HUES48 (cell line): ENCODE measurements at regions not wholly inside any gene's neighbourhood (a gene's known extent, or its start where the extent isn't known, plus 50 kb on each side); places are given as distances from the start of the nearest gene placed in this dataset.

Source experiments
- H3K27ac ChIP-seq: one replicate; pipeline ENCODE4 v1.7.0; 2013; ENCODE audit warnings: low read depth, low read length, inconsistent platforms
- H3K27me3 ChIP-seq: 2 replicates; pipeline ENCODE4 v1.6.1; 2013; ENCODE audit warnings: mild to moderate bottlenecking, low read length; ENCODE audit not compliant: control insufficient read depth, insufficient read depth
- H3K36me3 ChIP-seq: 2 replicates; pipeline ENCODE4 v1.6.1; 2013; ENCODE audit warnings: low read length; ENCODE audit not compliant: control insufficient read depth, insufficient read depth
- H3K4me1 ChIP-seq: 2 replicates; pipeline ENCODE4 v1.6.1; 2013; ENCODE audit warnings: mild to moderate bottlenecking, low read length; ENCODE audit not compliant: control insufficient read depth, insufficient read depth
- H3K4me3 ChIP-seq: 2 replicates; pipeline ENCODE4 v1.5.1; 2013; ENCODE audit warnings: mild to moderate bottlenecking, low read depth, low read length
- H3K9ac ChIP-seq: 2 replicates; pipeline ENCODE4 v1.6.1; 2013; ENCODE audit warnings: mild to moderate bottlenecking, low read depth, low read length, moderate library complexity
- H3K9me3 ChIP-seq: 2 replicates; pipeline ENCODE4 v1.6.1; 2013; ENCODE audit warnings: low read length; ENCODE audit not compliant: control insufficient read depth, insufficient read depth

DNA sequence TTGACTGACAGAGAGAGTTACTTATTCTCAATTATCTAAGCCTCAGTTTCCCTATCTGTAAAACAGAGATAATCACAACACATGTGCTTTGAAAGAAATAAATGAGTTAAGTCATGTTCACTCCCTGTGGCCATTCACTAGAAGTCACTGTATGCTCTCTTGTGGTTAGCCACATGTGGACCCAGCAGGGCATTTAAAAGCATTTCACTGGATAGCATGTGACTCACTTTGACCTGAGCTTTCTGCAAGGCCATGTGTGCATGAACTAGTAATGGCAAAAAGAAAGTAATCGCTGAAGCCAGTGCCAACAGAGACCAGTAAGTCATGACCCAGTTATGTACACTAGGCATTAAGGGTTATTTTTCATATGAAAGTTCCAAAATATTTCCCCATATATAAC, 557.0 kb upstream of the IGFBP3 start:
- H3K4me3 ChIP-seq = no peak overlapping the region
- no peaks in the 10 kb centered on the region for H3K27me3 ChIP-seq
- no peak overlapping the region for H3K9ac ChIP-seq
- no peak overlapping the region for H3K27ac ChIP-seq
- H3K36me3 ChIP-seq = no peaks in the 10 kb centered on the region
- no peaks in the 10 kb centered on the region for H3K4me1 ChIP-seq
- peaks cover 24% of the 10 kb centered on the region for H3K9me3 ChIP-seq

GRCh38 chr7:46468753-46469356, 547.8 kb upstream of the IGFBP3 start:
- Histone ChIP-seq H3K9me3 (peaks cover 86% of the 10 kb centered on the region), H3K27me3 (no peaks in the 10 kb centered on the region), H3K4me3 (no peak overlapping the region), H3K9ac (no peak overlapping the region), H3K27ac (no peak overlapping the region), H3K4me1 (no peaks in the 10 kb centered on the region), H3K36me3 (no peaks in the 10 kb centered on the region)

- Histone ChIP-seq H3K36me3 (no peaks in the 10 kb centered on the region), H3K27me3 (no peaks in the 10 kb centered on the region), H3K9ac (no peak overlapping the region), H3K27ac (no peak overlapping the region), H3K4me1 (no peaks in the 10 kb centered on the region), H3K4me3 (no peak overlapping the region), H3K9me3 (peaks cover 71% of the 10 kb centered on the region)
These were observed 542.1 kb upstream of the IGFBP3 start for GRCh38 chr7:46463170-46463569.

GRCh38 chr7:46461334-46461777, 540.3 kb upstream of the IGFBP3 start:
- H3K4me1 ChIP-seq = no peaks in the 10 kb centered on the region
- H3K36me3 ChIP-seq = no peaks in the 10 kb centered on the region
- no peak overlapping the region; the same call in 1 of the 2 replicates for H3K4me3 ChIP-seq
- H3K27me3 ChIP-seq = no peaks in the 10 kb centered on the region
- no peak overlapping the region for H3K9ac ChIP-seq
- H3K27ac ChIP-seq = no peak overlapping the region
- peaks cover 52% of the 10 kb centered on the region for H3K9me3 ChIP-seq

- Histone ChIP-seq H3K27ac (no peak overlapping the region), H3K27me3 (no peaks in the 10 kb centered on the region), H3K9ac (no peak overlapping the region), H3K9me3 (peaks cover 45% of the 10 kb centered on the region), H3K4me3 (no peak overlapping the region), H3K4me1 (no peaks in the 10 kb centered on the region), H3K36me3 (no peaks in the 10 kb centered on the region)
These were observed 538.9 kb upstream of the IGFBP3 start for GRCh38 chr7:46459942-46460341.

GRCh38 chr7:46454816-46455215, 533.7 kb upstream of the IGFBP3 start:
- H3K27ac ChIP-seq = no peak overlapping the region
- H3K4me1 ChIP-seq = no peaks in the 10 kb centered on the region
- no peaks in the 10 kb centered on the region for H3K36me3 ChIP-seq
- peaks cover 13% of the 10 kb centered on the region for H3K9me3 ChIP-seq
- H3K9ac ChIP-seq = no peak overlapping the region
- no peaks in the 10 kb centered on the region for H3K27me3 ChIP-seq
- H3K4me3 ChIP-seq = no peak overlapping the region

DNA sequence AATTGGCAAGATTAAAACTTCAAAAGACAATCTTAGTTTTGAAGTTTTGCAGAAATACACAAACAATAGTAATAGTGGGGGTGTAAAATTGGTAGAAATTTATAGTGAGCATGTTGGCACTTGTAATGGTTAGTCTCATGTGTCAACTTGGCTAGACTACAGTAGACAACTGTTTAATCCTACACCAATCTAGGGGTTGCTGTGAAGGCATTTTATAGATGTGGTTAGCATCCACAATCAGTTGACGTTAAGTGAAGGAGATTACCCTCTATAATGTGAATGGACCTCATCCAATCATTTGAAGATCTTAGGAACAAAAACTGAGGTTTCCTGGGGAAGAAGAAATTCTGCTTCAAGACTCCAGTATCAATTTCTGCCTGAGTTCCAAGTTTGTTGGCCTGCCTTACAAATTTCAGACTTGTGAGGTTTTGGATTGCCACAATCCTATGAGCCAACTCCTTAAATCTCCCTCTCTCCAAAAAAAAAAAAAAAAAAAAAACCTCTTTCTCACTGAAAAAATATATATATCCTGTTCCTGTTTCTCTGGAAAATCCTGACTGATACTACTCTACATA, 531.6 kb upstream of the IGFBP3 start:
- H3K9ac ChIP-seq = no peak overlapping the region
- H3K36me3 ChIP-seq = no peaks in the 10 kb centered on the region
- H3K9me3 ChIP-seq = peaks cover 7% of the 10 kb centered on the region; the same call in 1 of the 2 replicates
- no peak overlapping the region for H3K4me3 ChIP-seq
- no peaks in the 10 kb centered on the region for H3K27me3 ChIP-seq
- no peak overlapping the region for H3K27ac ChIP-seq
- no peaks in the 10 kb centered on the region for H3K4me1 ChIP-seq

- H3K4me1 ChIP-seq = no peaks in the 10 kb centered on the region
- no peaks in the 10 kb centered on the region for H3K36me3 ChIP-seq
- no peak overlapping the region for H3K9ac ChIP-seq
- peaks cover 7% of the 10 kb centered on the region; the same call in 1 of the 2 replicates for H3K9me3 ChIP-seq
- no peak overlapping the region for H3K4me3 ChIP-seq
- no peaks in the 10 kb centered on the region for H3K27me3 ChIP-seq
- no peak overlapping the region for H3K27ac ChIP-seq
These were observed 530.8 kb upstream of the IGFBP3 start for GRCh38 chr7:46451846-46452245.

GRCh38 chr7:46450886-46451285, 529.8 kb upstream of the IGFBP3 start:
- no peak overlapping the region for H3K4me3 ChIP-seq
- H3K9me3 ChIP-seq = peaks cover 2% of the 10 kb centered on the region; the same call in 1 of the 2 replicates
- H3K9ac ChIP-seq = no peak overlapping the region
- no peaks in the 10 kb centered on the region for H3K4me1 ChIP-seq
- no peaks in the 10 kb centered on the region for H3K36me3 ChIP-seq
- H3K27me3 ChIP-seq = no peaks in the 10 kb centered on the region
- no peak overlapping the region for H3K27ac ChIP-seq

DNA sequence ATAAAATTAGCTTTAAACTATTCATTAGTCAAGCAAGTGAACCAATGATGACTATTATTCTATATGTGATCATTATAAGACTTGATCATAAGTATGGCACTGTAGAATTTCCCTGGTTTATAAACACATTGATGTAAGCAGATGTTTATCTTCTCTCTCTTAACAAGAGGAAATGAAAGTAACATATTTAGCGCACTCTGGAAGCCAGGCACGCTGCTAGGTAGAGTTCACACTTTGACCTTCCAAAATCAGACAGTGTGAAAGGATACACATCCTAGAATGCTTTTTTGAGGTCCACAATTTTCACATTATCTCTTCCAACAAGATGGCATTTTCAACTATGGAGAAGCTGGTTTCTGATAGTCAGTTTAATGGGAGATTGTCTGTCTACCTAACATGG, 529.4 kb upstream of the IGFBP3 start:
- H3K27me3 ChIP-seq = no peaks in the 10 kb centered on the region
- no peak overlapping the region for H3K27ac ChIP-seq
- H3K4me3 ChIP-seq = no peak overlapping the region
- no peak overlapping the region for H3K9ac ChIP-seq
- H3K4me1 ChIP-seq = no peaks in the 10 kb centered on the region
- H3K9me3 ChIP-seq = peaks cover 2% of the 10 kb centered on the region; the same call in 1 of the 2 replicates
- H3K36me3 ChIP-seq = no peaks in the 10 kb centered on the region

GRCh38 chr7:46449743-46450142, 528.7 kb upstream of the IGFBP3 start:
- no peak overlapping the region for H3K27ac ChIP-seq
- H3K9me3 ChIP-seq = peaks cover 2% of the 10 kb centered on the region; the same call in 1 of the 2 replicates
- H3K4me3 ChIP-seq = no peak overlapping the region
- no peaks in the 10 kb centered on the region for H3K36me3 ChIP-seq
- no peak overlapping the region for H3K9ac ChIP-seq
- no peaks in the 10 kb centered on the region for H3K4me1 ChIP-seq
- no peaks in the 10 kb centered on the region for H3K27me3 ChIP-seq
